Panc1 (cell line): ENCODE measurements at regions not wholly inside any gene's neighbourhood (a gene's known extent, or its start where the extent isn't known, plus 50 kb on each side); places are given as distances from the start of the nearest gene placed in this dataset.

Experiments used
- ATAC-seq: fragments of 200-7000 bp; cut with Tn5 transposase; 2 replicates; pipeline ENCODE4 v1.9.1; 2020; ENCODE audit warnings: mild to moderate bottlenecking, moderate library complexity
- BruUV-seq: library from RNA; stranded (reverse); fragments of 400-500 nt; replicated peaks from 2 replicates; lab custom pipeline; 2021; lab: Mats Ljungman, UMichigan
- CTCF ChIA-PET: fragments of 300-600 bp; sonication (Branson Sonifier 250); formaldehyde crosslinking; loops from one replicate; lab custom pipeline; 2022; ENCODE audit warnings: antibody characterized with exemption; lab: Charles Lee
- POLR2A ChIA-PET: fragments of 300-600 bp; sonication (Branson Sonifier 250); formaldehyde crosslinking; loops from one replicate; lab custom pipeline; 2022; ENCODE audit warnings: antibody characterized with exemption; lab: Charles Lee
- DNase-seq: peaks from one replicate; pipeline ENCODE4 v3.0.0-alpha.2; 2010; ENCODE audit warnings: low read depth, low spot score
- H3K27ac ChIP-seq: 2 replicates; pipeline ENCODE4 v1.5.1; 2011; ENCODE audit warnings: mild to moderate bottlenecking, low read length, inconsistent platforms
- H3K27me3 ChIP-seq: fragments of 200-500 bp; sonication (Bioruptor generic); 2 replicates; pipeline ENCODE4 v1.6.0; 2014; ENCODE audit warnings: low read length, inconsistent platforms; ENCODE audit not compliant: control insufficient read depth, insufficient read depth
- H3K36me3 ChIP-seq: fragments of 200-500 bp; sonication (Bioruptor generic); 2 replicates; pipeline ENCODE4 v1.5.1; 2014; ENCODE audit warnings: inconsistent platforms, mild to moderate bottlenecking, low read length, moderate library complexity; ENCODE audit not compliant: control insufficient read depth, insufficient read depth
- H3K4me1 ChIP-seq: 2 replicates; pipeline ENCODE4 v1.5.1; 2011; ENCODE audit warnings: inconsistent platforms, mild to moderate bottlenecking, low read length, moderate library complexity; ENCODE audit not compliant: control insufficient read depth, insufficient read depth
- H3K4me3 ChIP-seq, 2 experiments: 2 replicates each; pipeline ENCODE4 v1.5.1; 2011 to 2012; ENCODE audit warnings: low read depth in 2 of 2, low read length in 2 of 2, mild to moderate bottlenecking in 2 of 2, inconsistent platforms in 1 of 2, moderate library complexity in 1 of 2
- H3K9me3 ChIP-seq: fragments of 200-500 bp; sonication (Bioruptor generic); 2 replicates; pipeline ENCODE4 v1.5.1; 2014; ENCODE audit warnings: low read depth, mild to moderate bottlenecking, inconsistent platforms, low read length, moderate library complexity; ENCODE audit not compliant: control insufficient read depth, insufficient read depth
- CTCF ChIP-seq: fragments of 450-650 bp; IDR thresholded peaks from 2 replicates; pipeline ENCODE4 v1.5.1; 2017; ENCODE audit warnings: mild to moderate bottlenecking
- POLR2AphosphoS5 ChIP-seq: IDR thresholded peaks from 2 replicates; pipeline ENCODE4 v1.6.1; 2012; ENCODE audit warnings: mild to moderate bottlenecking, low read depth, low read length, moderate library complexity
- SIN3A ChIP-seq: IDR thresholded peaks from 2 replicates; pipeline ENCODE4 v1.6.1; 2012; ENCODE audit warnings: low read depth, mild to moderate bottlenecking, low read length, moderate library complexity, borderline replicate concordance; ENCODE audit not compliant: insufficient read depth
- TCF7L2 ChIP-seq: IDR thresholded peaks from 2 replicates; pipeline ENCODE4 v1.6.1; 2011; ENCODE audit warnings: mild to moderate bottlenecking, low read depth, low read length, inconsistent platforms
- in situ Hi-C: cut with HindIII; loops from 2 replicates; pipeline ENCODE4 v1.10.0; 2016; ENCODE audit warnings: low sequenced_read_pairs, low pct_unique_long_range_greater_than_20kb
- intact Hi-C: fragments of 100-400 bp; cut with micrococcal nuclease; formaldehyde crosslinking; loops from one replicate; pipeline ENCODE4 v1.10.0; 2022; ENCODE audit not compliant: unreplicated experiment
- TF ChIP-seq, protein P1 (sequence below), 2 experiments: IDR thresholded peaks; 2 replicates each; pipeline ENCODE4 v1.6.1; 2011 to 2012; ENCODE audit warnings: low read depth in 2 of 2, control low read depth in 1 of 2, low read length in 1 of 2, mild to moderate bottlenecking in 1 of 2, moderate library complexity in 1 of 2; ENCODE audit not compliant: insufficient read depth in 1 of 2

DNA sequence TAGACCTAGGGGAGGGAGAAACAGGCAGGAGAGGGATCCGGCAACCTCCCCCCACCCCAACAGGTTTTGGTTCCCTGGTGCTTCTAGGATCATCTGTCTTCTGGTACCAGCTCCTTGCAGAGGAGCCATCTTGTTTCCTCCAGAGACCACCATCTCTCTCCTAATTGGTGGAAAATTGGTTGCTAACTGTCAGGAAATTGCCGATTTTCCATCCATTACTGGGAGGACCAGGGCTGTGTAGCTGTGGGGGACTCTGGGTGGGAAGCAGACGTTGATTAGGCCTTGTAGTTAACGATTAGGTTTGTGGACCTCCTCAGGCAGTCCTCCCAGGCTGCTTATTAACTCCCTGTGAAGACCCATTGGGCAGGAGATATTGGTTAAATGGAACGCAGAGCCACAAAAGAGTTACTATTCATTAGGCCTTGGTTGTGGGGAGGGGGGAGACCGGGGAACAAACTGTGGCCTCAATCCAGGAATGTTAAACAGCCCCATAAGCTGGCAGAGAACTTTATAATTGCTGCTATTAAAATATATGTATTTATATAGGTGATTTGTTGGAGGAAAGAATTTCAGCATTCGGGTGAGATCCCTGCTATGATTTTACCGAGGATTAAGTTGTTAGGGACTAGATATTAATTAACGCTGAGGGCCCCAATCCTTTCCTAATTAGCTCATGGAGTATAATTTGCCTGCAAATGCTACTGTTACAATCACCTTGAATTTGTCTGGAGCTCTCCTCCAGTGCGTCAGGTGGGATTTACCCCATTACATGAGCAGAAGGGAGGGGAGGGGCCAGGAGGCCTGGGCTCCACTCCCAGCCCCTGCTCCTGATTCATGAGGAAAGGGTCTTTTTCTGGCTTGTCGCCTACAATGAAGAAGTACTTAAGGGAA is 61.2 kb upstream of the TRABD2B start:
- H3K36me3 ChIP-seq: no peaks in the 10 kb centered on the region
- BruUV-seq: no TSS peak
- H3K4me1 ChIP-seq: no peaks in the 10 kb centered on the region
- ATAC-seq: no peak
- intact Hi-C loops: loop anchor here (5.0 kb wide), 1 partner anchor 61 kb away; the partner anchor contains the start of gene TRABD2B
- in situ Hi-C loops: no loop called here
- DNase-seq: no peak
- ChIA-PET POLR2A (no interaction called here), CTCF (no interaction called here)
- H3K27ac ChIP-seq: no peak overlapping the region
- H3K9me3 ChIP-seq: no peaks in the 10 kb centered on the region
- H3K27me3 ChIP-seq: no peaks in the 10 kb centered on the region; the same call in 1 of the 2 replicates
- H3K4me3 ChIP-seq: no peak overlapping the region
- TF ChIP-seq TCF7L2 (no peak), CTCF (no peak), SIN3A (no peak), POLR2AphosphoS5 (no peak)
- TF ChIP-seq, protein P1, sequence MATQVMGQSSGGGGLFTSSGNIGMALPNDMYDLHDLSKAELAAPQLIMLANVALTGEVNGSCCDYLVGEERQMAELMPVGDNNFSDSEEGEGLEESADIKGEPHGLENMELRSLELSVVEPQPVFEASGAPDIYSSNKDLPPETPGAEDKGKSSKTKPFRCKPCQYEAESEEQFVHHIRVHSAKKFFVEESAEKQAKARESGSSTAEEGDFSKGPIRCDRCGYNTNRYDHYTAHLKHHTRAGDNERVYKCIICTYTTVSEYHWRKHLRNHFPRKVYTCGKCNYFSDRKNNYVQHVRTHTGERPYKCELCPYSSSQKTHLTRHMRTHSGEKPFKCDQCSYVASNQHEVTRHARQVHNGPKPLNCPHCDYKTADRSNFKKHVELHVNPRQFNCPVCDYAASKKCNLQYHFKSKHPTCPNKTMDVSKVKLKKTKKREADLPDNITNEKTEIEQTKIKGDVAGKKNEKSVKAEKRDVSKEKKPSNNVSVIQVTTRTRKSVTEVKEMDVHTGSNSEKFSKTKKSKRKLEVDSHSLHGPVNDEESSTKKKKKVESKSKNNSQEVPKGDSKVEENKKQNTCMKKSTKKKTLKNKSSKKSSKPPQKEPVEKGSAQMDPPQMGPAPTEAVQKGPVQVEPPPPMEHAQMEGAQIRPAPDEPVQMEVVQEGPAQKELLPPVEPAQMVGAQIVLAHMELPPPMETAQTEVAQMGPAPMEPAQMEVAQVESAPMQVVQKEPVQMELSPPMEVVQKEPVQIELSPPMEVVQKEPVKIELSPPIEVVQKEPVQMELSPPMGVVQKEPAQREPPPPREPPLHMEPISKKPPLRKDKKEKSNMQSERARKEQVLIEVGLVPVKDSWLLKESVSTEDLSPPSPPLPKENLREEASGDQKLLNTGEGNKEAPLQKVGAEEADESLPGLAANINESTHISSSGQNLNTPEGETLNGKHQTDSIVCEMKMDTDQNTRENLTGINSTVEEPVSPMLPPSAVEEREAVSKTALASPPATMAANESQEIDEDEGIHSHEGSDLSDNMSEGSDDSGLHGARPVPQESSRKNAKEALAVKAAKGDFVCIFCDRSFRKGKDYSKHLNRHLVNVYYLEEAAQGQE (IDR thresholded peaks at IDR 0.05; ENCODE audit: insufficient read depth in 1 of 2, low read depth in 2 of 2, low read length in 1 of 2): no peak

DNA sequence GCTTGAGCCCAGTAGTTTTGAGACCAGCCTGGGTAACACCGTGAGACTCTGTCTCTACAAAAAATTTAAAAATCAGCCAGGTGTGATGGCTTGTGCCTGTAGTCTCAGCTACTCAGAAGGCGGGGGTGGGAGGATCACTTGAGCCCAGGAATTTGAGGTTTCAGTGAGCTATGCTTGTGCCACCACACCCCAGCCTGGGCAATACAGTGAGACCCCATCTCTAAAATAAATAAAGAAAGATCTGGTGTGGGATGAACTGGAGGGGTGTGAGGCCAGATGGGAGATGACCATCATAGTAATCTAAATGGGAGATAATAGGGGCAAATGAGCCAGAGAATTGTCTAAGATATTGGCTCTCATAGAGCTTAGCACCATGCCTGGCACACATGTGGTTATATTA is 60.1 kb upstream of the TRABD2B start:
- Histone ChIP-seq H3K4me1 (no peaks in the 10 kb centered on the region), H3K36me3 (no peaks in the 10 kb centered on the region), H3K27me3 (no peaks in the 10 kb centered on the region; the same call in 1 of the 2 replicates), H3K4me3 (no peak overlapping the region), H3K9me3 (no peaks in the 10 kb centered on the region), H3K27ac (no peak overlapping the region)
- CTCF ChIA-PET: no interaction called here
- in situ Hi-C loops: no loop called here
- no TSS peak for BruUV-seq
- POLR2A ChIA-PET: no interaction called here
- TF ChIP-seq TCF7L2 (no peak), POLR2AphosphoS5 (no peak)
- TF ChIP-seq, protein P1 (IDR thresholded peaks at IDR 0.05; ENCODE audit: insufficient read depth in 1 of 2, low read depth in 2 of 2, low read length in 1 of 2): no peak
- DNase-seq: no peak
- intact Hi-C loops: loop anchor here (5.0 kb wide), 1 partner anchor 60 kb away; the partner anchor contains the start of gene TRABD2B
- no peak for ATAC-seq
